ENCODE measurements at regions not wholly inside any gene's neighbourhood (a gene's known extent, or its start where the extent isn't known, plus 50 kb on each side); places are given as distances from the start of the nearest gene placed in this dataset.

- DNase-seq, result no peak
Observed at GRCh38 chr9:86557063-86557766, 203.0 kb upstream of the TUT7 start.

GRCh38 chr9:86555661-86556060, 201.5 kb upstream of the TUT7 start:
- DNase-seq, result no peak

- DNase-seq, result no peak
Observed at GRCh38 chr9:86550401-86550800, 196.2 kb upstream of the TUT7 start.

- DNase-seq, result no peak
Observed at GRCh38 chr9:86549920-86550319, 195.7 kb upstream of the TUT7 start.

- DNase-seq, result no peak
Observed at GRCh38 chr9:86549401-86549811, 195.2 kb upstream of the TUT7 start.

GRCh38 chr9:86548220-86548619, 194.0 kb upstream of the TUT7 start:
- DNase-seq, result no peak

- no peak for DNase-seq
Observed at GRCh38 chr9:86547571-86547970, 193.4 kb upstream of the TUT7 start.

GRCh38 chr9:86546712-86547111, 192.5 kb upstream of the TUT7 start:
- DNase-seq, result no peak

- DNase-seq, result no peak
Observed at GRCh38 chr9:86545090-86545489, 190.9 kb upstream of the TUT7 start.

- DNase-seq, result no peak
Observed at GRCh38 chr9:86541014-86541570, 186.9 kb upstream of the TUT7 start.

- no peak for DNase-seq
Observed at GRCh38 chr9:86535406-86535915, 181.3 kb upstream of the TUT7 start.

GRCh38 chr9:86534572-86535258, 180.5 kb upstream of the TUT7 start:
- no peak for DNase-seq

GRCh38 chr9:86531971-86532640, 177.9 kb upstream of the TUT7 start:
- DNase-seq, result no peak

GRCh38 chr9:86531273-86531970, 177.2 kb upstream of the TUT7 start:
- no peak for DNase-seq

- no peak for DNase-seq
Observed at GRCh38 chr9:86529496-86530275, 175.5 kb upstream of the TUT7 start.

- DNase-seq, result no peak
Observed at GRCh38 chr9:86526021-86526420, 171.8 kb upstream of the TUT7 start.

GRCh38 chr9:86525182-86525581, 171.0 kb upstream of the TUT7 start:
- no peak for DNase-seq

GRCh38 chr9:86521977-86522376, 167.8 kb upstream of the TUT7 start:
- DNase-seq, result no peak

- DNase-seq, result no peak
Observed at GRCh38 chr9:86521322-86521721, 167.1 kb upstream of the TUT7 start.

GRCh38 chr9:86519066-86519615, 164.9 kb upstream of the TUT7 start:
- no peak for DNase-seq

GRCh38 chr9:86517475-86517874, 163.3 kb upstream of the TUT7 start:
- no peak for DNase-seq

GRCh38 chr9:86516564-86516963, 162.4 kb upstream of the TUT7 start:
- DNase-seq, result no peak

Data from T-helper 2 cell (primary cell).